Peyer's patch (tissue), 4 donors: ENCODE measurements at regions not wholly inside any gene's neighbourhood (a gene's known extent, or its start where the extent isn't known, plus 50 kb on each side); places are given as distances from the start of the nearest gene placed in this dataset.

ENCODE experiments used
- CTCF ChIP-seq, 6 experiments: fragments of 450-650 bp in 4 of 6; fragments of 200-600 bp in 2 of 6; sonication (generic) in 1 of 6; IDR thresholded peaks; one replicate each; pipeline ENCODE4 v1.5.1; 2017 to 2019; ENCODE audit warnings: antibody characterized with exemption in 6 of 6, mild to moderate bottlenecking in 3 of 6, moderate library complexity in 1 of 6
- POLR2A ChIP-seq, 2 donors: fragments of 450-650 bp; IDR thresholded peaks; one replicate each; pipeline ENCODE4 v1.5.1; 2017; ENCODE audit warnings: antibody characterized with exemption in 2 of 2, mild to moderate bottlenecking in 2 of 2, moderate library complexity in 2 of 2

- no peak for TF ChIP-seq CTCF (IDR thresholded peaks at IDR 0.05)
- no peak for TF ChIP-seq POLR2A (IDR thresholded peaks at IDR 0.05)
These were observed 110.4 kb upstream of the KL start for GRCh38 chr13:32905864-32906180.
